Gastroesophageal sphincter (tissue), 4 donors: ENCODE measurements at regions not wholly inside any gene's neighbourhood (a gene's known extent, or its start where the extent isn't known, plus 50 kb on each side); places are given as distances from the start of the nearest gene placed in this dataset.

Experiments used
- ATAC-seq: fragments of 150-250 bp; one replicate; pipeline ENCODE4 v1.9.1; 2016; ENCODE audit warnings: mild to moderate bottlenecking, moderate library complexity
- H3K27ac ChIP-seq, 4 donors: fragments of 200-600 bp; sonication (generic) in 3 of 4; 1 replicate in 3 of 4; 2 replicates in 1 of 4; pipeline ENCODE4 v1.5.1; 2016 to 2019
- H3K27me3 ChIP-seq: fragments of 200-600 bp; sonication (generic); one replicate; pipeline ENCODE4 v1.5.1; 2019
- H3K36me3 ChIP-seq, 2 donors: fragments of 200-600 bp; sonication (generic); one replicate each; pipeline ENCODE4 v1.5.1; 2019; ENCODE audit warnings: control low read depth in 1 of 2
- H3K4me1 ChIP-seq, 3 donors: fragments of 200-600 bp; sonication (generic); 1 replicate in 2 of 3; 2 replicates in 1 of 3; pipeline ENCODE4 v1.5.1; 2016 to 2019; ENCODE audit warnings: control low read depth in 2 of 3
- H3K4me3 ChIP-seq, 2 donors: fragments of 200-600 bp; sonication (generic); one replicate each; pipeline ENCODE4 v1.5.1; 2019; ENCODE audit warnings: mild to moderate bottlenecking in 1 of 2, moderate library complexity in 1 of 2
- H3K9me3 ChIP-seq, 3 donors: fragments of 200-600 bp; sonication (generic); one replicate each; pipeline ENCODE4 v1.5.1; 2017 to 2019; ENCODE audit warnings: control low read depth in 2 of 3
- CTCF ChIP-seq, 4 experiments: fragments of 200-600 bp in 2 of 4; fragments of 450-650 bp in 2 of 4; sonication (generic) in 1 of 4; IDR thresholded peaks; one replicate each; pipeline ENCODE4 v1.5.1; 2017 to 2019; ENCODE audit warnings: antibody characterized with exemption in 4 of 4, mild to moderate bottlenecking in 2 of 4, moderate library complexity in 2 of 4
- EP300 ChIP-seq: sonication (generic); formaldehyde crosslinking; IDR thresholded peaks from one replicate; pipeline ENCODE4 v1.6.1; 2017; ENCODE audit warnings: antibody characterized with exemption, mild to moderate bottlenecking
- POLR2A ChIP-seq, 2 donors: fragments of 450-650 bp; IDR thresholded peaks; one replicate each; pipeline ENCODE4 v1.6.1; 2017; ENCODE audit warnings: antibody characterized with exemption in 2 of 2, mild to moderate bottlenecking in 2 of 2, moderate library complexity in 1 of 2
- POLR2AphosphoS5 ChIP-seq: sonication (generic); formaldehyde crosslinking; IDR thresholded peaks from one replicate; pipeline ENCODE4 v1.6.1; 2017; ENCODE audit warnings: antibody characterized with exemption
- WGBS, 2 donors: methylation state at CpG; one replicate each; pipeline ENCODE4 v1.1.5; 2018; ENCODE audit warnings: low coverage in 1 of 2; 5-methylcytosine and 5-hydroxymethylcytosine counted together

- Histone ChIP-seq H3K9me3 (no peaks in the 10 kb centered on the region), H3K27me3 (no peaks in the 10 kb centered on the region), H3K36me3 (no peaks in the 10 kb centered on the region), H3K4me1 (no peaks in the 10 kb centered on the region), H3K27ac (no peak overlapping the region), H3K4me3 (no peak overlapping the region)
- 10 to 40% methylated on average over 1 of the region's 1 CpG for WGBS, 2 donors
- TF ChIP-seq POLR2A (IDR thresholded peaks at IDR 0.05) = no peak
- no peak for ATAC-seq
These were observed 540.5 kb upstream of the IMPG1 start for GRCh38 chr6:76612954-76613353.

GRCh38 chr6:76609160-76609559 lies 536.7 kb upstream of the IMPG1 start:
- Histone ChIP-seq H3K4me3 (no peak overlapping the region), H3K9me3 (no peaks in the 10 kb centered on the region), H3K27me3 (no peaks in the 10 kb centered on the region), H3K36me3 (no peaks in the 10 kb centered on the region), H3K4me1 (no peaks in the 10 kb centered on the region), H3K27ac (no peak overlapping the region)
- no peak for ATAC-seq
- TF ChIP-seq EP300 (no peak), POLR2AphosphoS5 (no peak), CTCF (IDR thresholded peaks at IDR 0.05) (no peak), POLR2A (IDR thresholded peaks at IDR 0.05) (no peak)
- WGBS, 2 donors = no CpG with 5 or more reads among the region's 4 CpGs

GRCh38 chr6:76594109-76594508 lies 521.6 kb upstream of the IMPG1 start:
- no peak for ATAC-seq
- no peak overlapping the region for H3K4me3 ChIP-seq
- no peaks in the 10 kb centered on the region for H3K27me3 ChIP-seq
- 14 to 40% methylated on average over 1 of the region's 3 CpGs for WGBS, 2 donors
- peaks cover 0 to 9% (median 0%) of the 10 kb centered on the region in 3 donors for H3K9me3 ChIP-seq
- H3K4me1 ChIP-seq = no peaks in the 10 kb centered on the region
- TF ChIP-seq CTCF (IDR thresholded peaks at IDR 0.05) = no peak
- no peak overlapping the region for H3K27ac ChIP-seq
- H3K36me3 ChIP-seq = no peaks in the 10 kb centered on the region

GRCh38 chr6:76593668-76594067 lies 521.2 kb upstream of the IMPG1 start:
- WGBS, 2 donors = 67% methylated on average over 2 of the region's 3 CpGs; no CpG with 5 or more reads in 1 of the 2 donors
- H3K27me3 ChIP-seq = no peaks in the 10 kb centered on the region

GRCh38 chr6:76592566-76592965 lies 520.1 kb upstream of the IMPG1 start:
- H3K27ac ChIP-seq = no peak overlapping the region
- TF ChIP-seq CTCF (IDR thresholded peaks at IDR 0.05) (no peak), EP300 (no peak), POLR2AphosphoS5 (no peak), POLR2A (IDR thresholded peaks at IDR 0.05) (no peak)
- no peaks in the 10 kb centered on the region for H3K4me1 ChIP-seq
- no peaks in the 10 kb centered on the region for H3K36me3 ChIP-seq
- no peak overlapping the region for H3K4me3 ChIP-seq
- ATAC-seq = no peak
- no peaks in the 10 kb centered on the region for H3K27me3 ChIP-seq
- H3K9me3 ChIP-seq = peaks cover 0 to 9% (median 0%) of the 10 kb centered on the region in 3 donors

More at GRCh38 chr6:76593668-76594067, 521.2 kb upstream of the IMPG1 start:
- Histone ChIP-seq H3K4me3 (no peak overlapping the region), H3K9me3 (peaks cover 0 to 9% (median 0%) of the 10 kb centered on the region in 3 donors), H3K36me3 (no peaks in the 10 kb centered on the region), H3K27ac (no peak overlapping the region), H3K4me1 (no peaks in the 10 kb centered on the region)
- TF ChIP-seq POLR2A (IDR thresholded peaks at IDR 0.05) = no peak
- no peak for ATAC-seq

- TF ChIP-seq POLR2AphosphoS5 = no peak
- TF ChIP-seq CTCF (IDR thresholded peaks at IDR 0.05) = no peak
- no peak for TF ChIP-seq EP300
- TF ChIP-seq POLR2A (IDR thresholded peaks at IDR 0.05) = no peak
- Histone ChIP-seq H3K27ac (no peak overlapping the region), H3K4me3 (no peak overlapping the region), H3K27me3 (no peaks in the 10 kb centered on the region), H3K36me3 (no peaks in the 10 kb centered on the region), H3K4me1 (no peaks in the 10 kb centered on the region), H3K9me3 (peaks cover 0 to 9% (median 0%) of the 10 kb centered on the region in 3 donors)
- no peak for ATAC-seq
- 33 to 39% methylated on average over 2 of the region's 2 CpGs for WGBS, 2 donors
These were observed 514.8 kb upstream of the IMPG1 start for GRCh38 chr6:76587271-76587670.
